ENCODE measurements at regions not wholly inside any gene's neighbourhood (a gene's known extent, or its start where the extent isn't known, plus 50 kb on each side); places are given as distances from the start of the nearest gene placed in this dataset.
"Not testable (repeated sequence)": the region's sequence is repeated elsewhere in the genome, so short reads cannot be mapped to it uniquely, and the experiment has no call there.

- H3K27me3 ChIP-seq (replicated peaks; ENCODE audit: control insufficient read depth, insufficient read depth, low read length); H3K36me3 ChIP-seq (ENCODE audit: control insufficient read depth, insufficient read depth, low read length); DNase-seq (ENCODE audit: extremely low read depth, insufficient read length); H3K4me3 ChIP-seq (replicated peaks; ENCODE audit: low read depth, low read length): not testable (repeated sequence)
Observed at GRCh38 chr1:144140243-144140642, 168.5 kb upstream of the FAM72C start.

GRCh38 chr1:144105006-144105405, 133.2 kb upstream of the FAM72C start:
- H3K27me3 ChIP-seq (replicated peaks; ENCODE audit: control insufficient read depth, insufficient read depth, low read length); DNase-seq (ENCODE audit: extremely low read depth, insufficient read length); H3K36me3 ChIP-seq (ENCODE audit: control insufficient read depth, insufficient read depth, low read length); H3K4me3 ChIP-seq (replicated peaks; ENCODE audit: low read depth, low read length): not testable (repeated sequence)

- not testable (repeated sequence) for H3K36me3 ChIP-seq (ENCODE audit: control insufficient read depth, insufficient read depth, low read length); H3K27me3 ChIP-seq (replicated peaks; ENCODE audit: control insufficient read depth, insufficient read depth, low read length); H3K4me3 ChIP-seq (replicated peaks; ENCODE audit: low read depth, low read length)
- DNase-seq (ENCODE audit: extremely low read depth, insufficient read length): peak; percentile 19
Observed at GRCh38 chr1:144104000-144104677, 132.4 kb upstream of the FAM72C start.

- not testable (repeated sequence) for H3K4me3 ChIP-seq (replicated peaks; ENCODE audit: low read depth, low read length); H3K27me3 ChIP-seq (replicated peaks; ENCODE audit: control insufficient read depth, insufficient read depth, low read length); H3K36me3 ChIP-seq (ENCODE audit: control insufficient read depth, insufficient read depth, low read length)
- peak; percentile 15 for DNase-seq (ENCODE audit: extremely low read depth, insufficient read length)
Observed at GRCh38 chr1:144103156-144103880, 131.5 kb upstream of the FAM72C start.

GRCh38 chr1:144102046-144102745, 130.4 kb upstream of the FAM72C start:
- H3K27me3 ChIP-seq (replicated peaks; ENCODE audit: control insufficient read depth, insufficient read depth, low read length); H3K4me3 ChIP-seq (replicated peaks; ENCODE audit: low read depth, low read length); DNase-seq (ENCODE audit: extremely low read depth, insufficient read length); H3K36me3 ChIP-seq (ENCODE audit: control insufficient read depth, insufficient read depth, low read length): not testable (repeated sequence)

GRCh38 chr1:144101397-144102045, 129.7 kb upstream of the FAM72C start:
- H3K27me3 ChIP-seq (replicated peaks; ENCODE audit: control insufficient read depth, insufficient read depth, low read length): no peaks in the 10 kb centered on the region
- TF ChIP-seq CTCF (IDR thresholded peaks at IDR 0.05; ENCODE audit: insufficient read depth, low read length, poor library complexity, severe bottlenecking): no peak
- H3K4me3 ChIP-seq (replicated peaks; ENCODE audit: low read depth, low read length): no peak overlapping the region
- no peak for DNase-seq (ENCODE audit: extremely low read depth, insufficient read length)
- no peaks in the 10 kb centered on the region for H3K36me3 ChIP-seq (ENCODE audit: control insufficient read depth, insufficient read depth, low read length)

- not testable (repeated sequence) for DNase-seq (ENCODE audit: extremely low read depth, insufficient read length); H3K27me3 ChIP-seq (replicated peaks; ENCODE audit: control insufficient read depth, insufficient read depth, low read length)
- peak overlapping the region; percentile 31 for H3K4me3 ChIP-seq (replicated peaks; ENCODE audit: low read depth, low read length)
Observed at GRCh38 chr1:144077167-144077841, 105.5 kb upstream of the FAM72C start.

GRCh38 chr1:144076646-144077045, 104.9 kb upstream of the FAM72C start:
- not testable (repeated sequence) for H3K36me3 ChIP-seq (ENCODE audit: control insufficient read depth, insufficient read depth, low read length); H3K4me3 ChIP-seq (replicated peaks; ENCODE audit: low read depth, low read length); DNase-seq (ENCODE audit: extremely low read depth, insufficient read length); H3K27me3 ChIP-seq (replicated peaks; ENCODE audit: control insufficient read depth, insufficient read depth, low read length)

More at GRCh38 chr1:144077167-144077841, 105.5 kb upstream of the FAM72C start:
- H3K36me3 ChIP-seq (ENCODE audit: control insufficient read depth, insufficient read depth, low read length): not testable (repeated sequence)

GRCh38 chr1:144070394-144071053, 98.7 kb upstream of the FAM72C start:
- not testable (repeated sequence) for H3K36me3 ChIP-seq (ENCODE audit: control insufficient read depth, insufficient read depth, low read length); H3K27me3 ChIP-seq (replicated peaks; ENCODE audit: control insufficient read depth, insufficient read depth, low read length); H3K4me3 ChIP-seq (replicated peaks; ENCODE audit: low read depth, low read length); DNase-seq (ENCODE audit: extremely low read depth, insufficient read length)

- H3K27me3 ChIP-seq (replicated peaks; ENCODE audit: control insufficient read depth, insufficient read depth, low read length); DNase-seq (ENCODE audit: extremely low read depth, insufficient read length); H3K36me3 ChIP-seq (ENCODE audit: control insufficient read depth, insufficient read depth, low read length); H3K4me3 ChIP-seq (replicated peaks; ENCODE audit: low read depth, low read length): not testable (repeated sequence)
Observed at GRCh38 chr1:144067042-144067441, 95.3 kb upstream of the FAM72C start.

- H3K36me3 ChIP-seq (ENCODE audit: control insufficient read depth, insufficient read depth, low read length); DNase-seq (ENCODE audit: extremely low read depth, insufficient read length); H3K4me3 ChIP-seq (replicated peaks; ENCODE audit: low read depth, low read length); H3K27me3 ChIP-seq (replicated peaks; ENCODE audit: control insufficient read depth, insufficient read depth, low read length): not testable (repeated sequence)
Observed at GRCh38 chr1:144066071-144066813, 94.5 kb upstream of the FAM72C start.

All from GM06990 (cell line).